ENCODE measurements at regions not wholly inside any gene's neighbourhood (a gene's known extent, or its start where the extent isn't known, plus 50 kb on each side); places are given as distances from the start of the nearest gene placed in this dataset.

GRCh38 chr22:47566491-47566890, 804.0 kb downstream of the TBC1D22A start:
- TF ChIP-seq POLR2AphosphoS5 (IDR thresholded peaks at IDR 0.05; ENCODE audit: borderline replicate concordance, low read depth, low read length) (no peak), EZH2 (IDR thresholded peaks at IDR 0.05) (no peak)
